ENCODE measurements at regions not wholly inside any gene's neighbourhood (a gene's known extent, or its start where the extent isn't known, plus 50 kb on each side); places are given as distances from the start of the nearest gene placed in this dataset.
A peak's percentile ranks its signal among the peaks of the same experiment; 100 is the strongest.

DNA sequence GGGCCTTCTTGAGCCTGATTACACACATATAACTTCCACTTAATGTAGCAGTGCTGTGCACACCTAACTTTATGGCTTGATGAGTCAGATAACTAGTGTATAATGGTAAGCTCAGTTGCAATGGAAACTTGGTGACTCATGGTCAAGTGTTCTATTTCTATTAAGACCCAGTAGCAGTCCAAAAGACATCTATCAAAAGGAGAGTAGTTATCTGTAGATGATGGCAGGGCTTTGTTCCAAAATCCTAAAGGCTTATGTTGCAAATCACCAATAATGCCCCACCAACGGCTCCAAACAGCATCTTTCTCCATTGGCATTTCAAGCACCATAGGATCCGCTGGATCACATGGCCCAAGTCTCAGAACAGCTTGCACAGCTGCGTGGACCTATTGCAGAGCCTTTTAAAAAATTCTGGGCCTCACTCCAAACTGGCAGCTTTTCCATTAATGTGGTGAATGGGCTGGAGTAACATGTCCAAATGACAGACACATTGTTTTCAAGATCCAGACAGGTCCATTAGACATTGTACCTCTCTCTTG is 566.8 kb upstream of the USP24 start:
- intact Hi-C loops (cut with micrococcal nuclease): loop anchor here (2.0 kb wide), 1 partner anchor 57 kb away; no protein-coding TSS in a partner anchor
- Histone ChIP-seq H3F3A (ENCODE audit: low read length, unreplicated experiment) (no peaks in the 10 kb centered on the region), H2AFZ (ENCODE audit: low read length) (no peak overlapping the region), H3K4me3 (ENCODE audit: low read length) (no peak overlapping the region), H3K27ac (ENCODE audit: low read length) (peak overlapping the region; percentile 79), H4K20me1 (ENCODE audit: low read length) (no peaks in the 10 kb centered on the region), H3K79me2 (ENCODE audit: low read length) (no peaks in the 10 kb centered on the region), H3K4me2 (ENCODE audit: low read length) (peak overlapping the region; percentile 37), H3K9me3 (ENCODE audit: low read length) (no peaks in the 10 kb centered on the region), H3K9me2 (replicated peaks; ENCODE audit: low read length) (no peaks in the 10 kb centered on the region), H3K9ac (ENCODE audit: low read length) (no peak overlapping the region), H3K36me3 (ENCODE audit: low read depth, low read length) (no peaks in the 10 kb centered on the region), H3K4me1 (ENCODE audit: insufficient read depth, low read length) (peaks cover 31% of the 10 kb centered on the region), H3K27me3 (ENCODE audit: low read length) (no peaks in the 10 kb centered on the region)
- ATAC-seq: peak; percentile 97
- CTCF ChIA-PET: interaction anchor here (0.5 kb wide), 1 partner anchor 380 kb away, joined by 5 read pairs; no protein-coding TSS in a partner anchor
- TF ChIP-seq, protein P1, sequence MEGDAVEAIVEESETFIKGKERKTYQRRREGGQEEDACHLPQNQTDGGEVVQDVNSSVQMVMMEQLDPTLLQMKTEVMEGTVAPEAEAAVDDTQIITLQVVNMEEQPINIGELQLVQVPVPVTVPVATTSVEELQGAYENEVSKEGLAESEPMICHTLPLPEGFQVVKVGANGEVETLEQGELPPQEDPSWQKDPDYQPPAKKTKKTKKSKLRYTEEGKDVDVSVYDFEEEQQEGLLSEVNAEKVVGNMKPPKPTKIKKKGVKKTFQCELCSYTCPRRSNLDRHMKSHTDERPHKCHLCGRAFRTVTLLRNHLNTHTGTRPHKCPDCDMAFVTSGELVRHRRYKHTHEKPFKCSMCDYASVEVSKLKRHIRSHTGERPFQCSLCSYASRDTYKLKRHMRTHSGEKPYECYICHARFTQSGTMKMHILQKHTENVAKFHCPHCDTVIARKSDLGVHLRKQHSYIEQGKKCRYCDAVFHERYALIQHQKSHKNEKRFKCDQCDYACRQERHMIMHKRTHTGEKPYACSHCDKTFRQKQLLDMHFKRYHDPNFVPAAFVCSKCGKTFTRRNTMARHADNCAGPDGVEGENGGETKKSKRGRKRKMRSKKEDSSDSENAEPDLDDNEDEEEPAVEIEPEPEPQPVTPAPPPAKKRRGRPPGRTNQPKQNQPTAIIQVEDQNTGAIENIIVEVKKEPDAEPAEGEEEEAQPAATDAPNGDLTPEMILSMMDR (conservative IDR thresholded peaks at IDR 0.05; ENCODE audit: low read depth, low read length): no peak
- no peak for TF ChIP-seq EZH2 (IDR thresholded peaks at IDR 0.05; ENCODE audit: low read length, unreplicated experiment)
- BruUV-seq (replicated peaks): no TSS peak
- POLR2A ChIA-PET (ENCODE audit: unreplicated experiment): interaction anchor here (0.7 kb wide), 1 partner anchor 416 kb away, joined by 3 read pairs; no protein-coding TSS in a partner anchor
- peak; percentile 93 for DNase-seq

DNA sequence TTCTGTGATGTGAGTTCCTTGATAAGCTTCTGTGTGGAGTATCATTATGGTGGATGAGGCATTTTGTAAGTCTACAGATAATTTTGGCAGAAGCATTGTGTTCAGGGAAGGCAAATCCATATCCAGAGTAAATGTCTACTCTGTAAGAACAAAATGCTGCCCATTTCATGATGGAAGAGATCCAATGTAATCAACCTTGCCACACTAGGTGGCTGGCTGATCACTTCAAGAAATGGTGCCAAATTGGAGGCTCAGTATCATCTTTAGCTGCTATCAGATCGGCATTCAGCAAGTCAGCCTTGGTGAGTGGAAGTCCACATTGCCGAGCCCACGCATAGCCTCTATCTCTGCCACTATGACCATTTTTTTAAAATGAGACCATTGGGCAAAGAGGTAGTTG is 565.8 kb upstream of the USP24 start:
- Histone ChIP-seq H3K27ac (ENCODE audit: low read length) (peak overlapping the region; percentile 79), H2AFZ (ENCODE audit: low read length) (no peak overlapping the region), H3K9ac (ENCODE audit: low read length) (no peak overlapping the region), H3K9me2 (replicated peaks; ENCODE audit: low read length) (no peaks in the 10 kb centered on the region), H3F3A (ENCODE audit: low read length, unreplicated experiment) (no peaks in the 10 kb centered on the region), H3K36me3 (ENCODE audit: low read depth, low read length) (no peaks in the 10 kb centered on the region), H3K27me3 (ENCODE audit: low read length) (no peaks in the 10 kb centered on the region), H3K4me1 (ENCODE audit: insufficient read depth, low read length) (peaks cover 31% of the 10 kb centered on the region), H3K4me3 (ENCODE audit: low read length) (no peak overlapping the region), H3K4me2 (ENCODE audit: low read length) (no peak overlapping the region), H4K20me1 (ENCODE audit: low read length) (no peaks in the 10 kb centered on the region), H3K9me3 (ENCODE audit: low read length) (no peaks in the 10 kb centered on the region), H3K79me2 (ENCODE audit: low read length) (no peaks in the 10 kb centered on the region)
- no TSS peak for BruUV-seq (replicated peaks)
- DNase-seq: no peak
- intact Hi-C loops (cut with micrococcal nuclease): loop anchor here (2.0 kb wide), 1 partner anchor 56 kb away; no protein-coding TSS in a partner anchor
- POLR2A ChIA-PET (ENCODE audit: unreplicated experiment): no interaction called here
- CTCF ChIA-PET: no interaction called here
- ATAC-seq: no peak
- TF ChIP-seq EZH2phosphoT487 (IDR thresholded peaks at IDR 0.05; ENCODE audit: borderline replicate concordance, low read length): no peak
- TF ChIP-seq, protein P1 (conservative IDR thresholded peaks at IDR 0.05; ENCODE audit: low read depth, low read length): no peak
- TF ChIP-seq EZH2 (IDR thresholded peaks at IDR 0.05; ENCODE audit: low read length, unreplicated experiment): no peak

DNA sequence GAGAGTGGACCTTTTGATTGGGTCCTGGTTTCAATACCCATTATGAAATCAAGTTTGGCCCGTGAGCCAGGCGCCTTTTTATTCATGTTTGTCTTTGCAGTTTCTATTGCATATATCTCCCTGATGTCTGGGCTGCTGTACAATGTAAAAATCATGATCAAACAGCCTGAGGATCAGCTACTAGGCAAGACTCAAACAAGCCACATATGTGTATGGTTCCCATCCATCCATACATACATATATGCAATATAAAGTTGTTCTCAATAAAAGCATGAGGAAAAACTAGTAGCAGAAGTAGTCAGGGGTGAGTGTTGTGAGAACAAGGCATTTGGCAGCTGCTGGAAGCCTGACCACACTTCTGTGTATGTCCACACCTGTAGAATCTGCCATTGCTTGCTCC is 562.4 kb upstream of the USP24 start:
- TF ChIP-seq EZH2phosphoT487 (IDR thresholded peaks at IDR 0.05; ENCODE audit: borderline replicate concordance, low read length): no peak
- TF ChIP-seq, protein P1 (conservative IDR thresholded peaks at IDR 0.05; ENCODE audit: low read depth, low read length): no peak
- TF ChIP-seq EZH2 (IDR thresholded peaks at IDR 0.05; ENCODE audit: low read length, unreplicated experiment): no peak
- Histone ChIP-seq H3K9me3 (ENCODE audit: low read length) (no peaks in the 10 kb centered on the region), H3K9me2 (replicated peaks; ENCODE audit: low read length) (no peaks in the 10 kb centered on the region), H3K4me1 (ENCODE audit: insufficient read depth, low read length) (peaks cover 15% of the 10 kb centered on the region), H3K79me2 (ENCODE audit: low read length) (no peaks in the 10 kb centered on the region), H3K36me3 (ENCODE audit: low read depth, low read length) (no peaks in the 10 kb centered on the region), H2AFZ (ENCODE audit: low read length) (no peak overlapping the region), H3K27ac (ENCODE audit: low read length) (no peak overlapping the region), H3F3A (ENCODE audit: low read length, unreplicated experiment) (no peaks in the 10 kb centered on the region), H3K27me3 (ENCODE audit: low read length) (no peaks in the 10 kb centered on the region), H3K4me3 (ENCODE audit: low read length) (no peak overlapping the region), H3K9ac (ENCODE audit: low read length) (no peak overlapping the region), H4K20me1 (ENCODE audit: low read length) (no peaks in the 10 kb centered on the region), H3K4me2 (ENCODE audit: low read length) (no peak overlapping the region)
- ChIA-PET CTCF (no interaction called here), POLR2A (ENCODE audit: unreplicated experiment) (no interaction called here)
- no peak for ATAC-seq
- no TSS peak for BruUV-seq (replicated peaks)
- intact Hi-C loops (cut with micrococcal nuclease): no loop called here
- no peak for DNase-seq
